ENCODE measurements at regions not wholly inside any gene's neighbourhood (a gene's known extent, or its start where the extent isn't known, plus 50 kb on each side); places are given as distances from the start of the nearest gene placed in this dataset.

DNA sequence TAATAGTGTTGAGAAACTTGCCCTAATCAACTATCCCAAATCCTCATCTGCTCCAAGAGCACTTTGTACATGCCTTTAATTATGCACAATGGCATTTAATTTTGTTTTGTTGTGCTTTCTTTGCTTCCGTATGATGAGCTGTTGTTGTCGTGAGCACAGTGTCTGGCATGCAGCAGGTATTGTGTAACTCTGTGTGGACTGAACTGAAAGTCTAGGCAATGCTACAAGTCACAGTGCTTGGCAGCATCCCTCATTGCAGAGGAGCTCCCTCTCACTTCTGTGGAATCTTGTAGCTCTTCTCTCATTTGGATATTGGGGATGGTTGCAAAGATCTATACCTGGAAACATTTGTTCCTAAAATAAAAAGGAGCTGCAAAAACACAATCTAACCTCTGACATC, 502.2 kb upstream of the CA10 start:
- intact Hi-C loops (cut with DNase I, micrococcal nuclease) = no loop called here
- Histone ChIP-seq H3K9me3 (ENCODE audit: control insufficient read depth in 1 of 2, insufficient read depth in 1 of 2, low read length in 2 of 2) (no peaks in the 10 kb centered on the region), H3K4me3 (ENCODE audit: low read length) (no peak overlapping the region), H3K27me3 (ENCODE audit: control insufficient read depth in 1 of 2, insufficient read depth in 2 of 2, low read length in 2 of 2) (no peaks in the 10 kb centered on the region), H3K36me3 (ENCODE audit: insufficient read depth, low read length) (no peaks in the 10 kb centered on the region), H3K27ac (ENCODE audit: low read depth in 1 of 2, low read length in 2 of 2) (no peak overlapping the region), H3K4me1 (ENCODE audit: insufficient read depth, low read length) (no peaks in the 10 kb centered on the region)
- TF ChIP-seq, protein P1, sequence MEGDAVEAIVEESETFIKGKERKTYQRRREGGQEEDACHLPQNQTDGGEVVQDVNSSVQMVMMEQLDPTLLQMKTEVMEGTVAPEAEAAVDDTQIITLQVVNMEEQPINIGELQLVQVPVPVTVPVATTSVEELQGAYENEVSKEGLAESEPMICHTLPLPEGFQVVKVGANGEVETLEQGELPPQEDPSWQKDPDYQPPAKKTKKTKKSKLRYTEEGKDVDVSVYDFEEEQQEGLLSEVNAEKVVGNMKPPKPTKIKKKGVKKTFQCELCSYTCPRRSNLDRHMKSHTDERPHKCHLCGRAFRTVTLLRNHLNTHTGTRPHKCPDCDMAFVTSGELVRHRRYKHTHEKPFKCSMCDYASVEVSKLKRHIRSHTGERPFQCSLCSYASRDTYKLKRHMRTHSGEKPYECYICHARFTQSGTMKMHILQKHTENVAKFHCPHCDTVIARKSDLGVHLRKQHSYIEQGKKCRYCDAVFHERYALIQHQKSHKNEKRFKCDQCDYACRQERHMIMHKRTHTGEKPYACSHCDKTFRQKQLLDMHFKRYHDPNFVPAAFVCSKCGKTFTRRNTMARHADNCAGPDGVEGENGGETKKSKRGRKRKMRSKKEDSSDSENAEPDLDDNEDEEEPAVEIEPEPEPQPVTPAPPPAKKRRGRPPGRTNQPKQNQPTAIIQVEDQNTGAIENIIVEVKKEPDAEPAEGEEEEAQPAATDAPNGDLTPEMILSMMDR (IDR thresholded peaks at IDR 0.05) = no peak
- Mint-ChIP-seq H3K9me3 (no peaks in the 10 kb centered on the region), H3K27ac (no peak overlapping the region), H3K27me3 (no peaks in the 10 kb centered on the region), H3K4me1 (ENCODE audit: low read depth) (no peaks in the 10 kb centered on the region), H3K4me3 (no peak overlapping the region), H3K36me3 (ENCODE audit: low read depth) (no peaks in the 10 kb centered on the region)
- DNase-seq (no peak), ATAC-seq (ENCODE audit: poor library complexity) (no peak)
- CTCF ChIA-PET = no interaction called here
- POLR2A ChIA-PET = no interaction called here

DNA sequence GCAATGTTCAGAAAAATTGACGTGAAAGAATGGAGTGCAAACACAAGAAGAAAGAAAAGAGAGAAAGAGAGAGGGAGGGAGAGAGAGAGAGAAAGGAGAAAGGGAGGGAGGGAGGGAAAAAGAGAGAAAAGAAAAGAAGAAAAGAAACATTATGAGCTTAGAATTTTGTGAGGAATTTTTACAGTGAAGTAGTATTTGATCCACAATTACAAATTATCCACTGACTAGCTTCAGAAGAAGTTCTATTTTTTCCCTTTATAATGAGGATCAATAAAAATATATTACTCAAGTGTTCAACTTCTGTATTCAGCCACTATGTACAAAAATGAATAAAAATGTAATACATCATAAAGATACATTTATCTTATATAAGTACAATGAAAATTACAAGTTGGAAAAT, 494.5 kb upstream of the CA10 start:
- Histone ChIP-seq H3K27ac (ENCODE audit: low read depth in 1 of 2, low read length in 2 of 2) (no peak overlapping the region), H3K4me1 (ENCODE audit: insufficient read depth, low read length) (no peaks in the 10 kb centered on the region), H3K27me3 (ENCODE audit: control insufficient read depth in 1 of 2, insufficient read depth in 2 of 2, low read length in 2 of 2) (no peaks in the 10 kb centered on the region), H3K9me3 (ENCODE audit: control insufficient read depth in 1 of 2, insufficient read depth in 1 of 2, low read length in 2 of 2) (no peaks in the 10 kb centered on the region), H3K36me3 (ENCODE audit: insufficient read depth, low read length) (no peaks in the 10 kb centered on the region), H3K4me3 (ENCODE audit: low read length) (no peak overlapping the region)
- intact Hi-C loops (cut with DNase I, micrococcal nuclease) = no loop called here
- ChIA-PET CTCF (no interaction called here), POLR2A (no interaction called here)
- Mint-ChIP-seq H3K4me1 (ENCODE audit: low read depth) (no peaks in the 10 kb centered on the region), H3K4me3 (no peak overlapping the region), H3K27ac (no peak overlapping the region), H3K9me3 (peaks cover 5% of the 10 kb centered on the region), H3K27me3 (no peaks in the 10 kb centered on the region), H3K36me3 (ENCODE audit: low read depth) (no peaks in the 10 kb centered on the region)
- DNase-seq (no peak), ATAC-seq (ENCODE audit: poor library complexity) (no peak)
- TF ChIP-seq, protein P1 (IDR thresholded peaks at IDR 0.05) = no peak

DNA sequence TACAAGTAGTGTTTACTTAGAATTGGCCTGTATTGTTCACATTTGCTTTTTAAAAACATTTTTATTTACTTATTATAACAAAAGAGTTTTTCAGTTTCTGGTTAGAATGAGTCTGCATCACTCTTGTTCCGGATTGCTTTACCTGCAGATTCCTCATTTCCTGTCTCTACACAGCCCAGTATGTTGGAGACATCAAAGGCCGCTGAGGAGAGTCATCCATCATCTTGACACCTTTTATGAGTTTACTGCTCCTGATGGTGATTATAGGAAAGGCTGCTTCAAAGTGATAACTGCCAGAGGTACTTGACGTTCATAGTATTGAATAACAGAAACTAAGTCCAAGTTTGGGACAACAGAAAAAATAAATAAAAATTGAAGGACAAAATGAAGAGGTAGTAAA, 490.5 kb upstream of the CA10 start:
- no peaks in the 10 kb centered on the region for H3K9me3 ChIP-seq (ENCODE audit: control insufficient read depth in 1 of 2, insufficient read depth in 1 of 2, low read length in 2 of 2)
- intact Hi-C loops (cut with DNase I, micrococcal nuclease) = no loop called here
- H3K27me3 ChIP-seq (ENCODE audit: control insufficient read depth in 1 of 2, insufficient read depth in 2 of 2, low read length in 2 of 2) = no peaks in the 10 kb centered on the region
- DNase-seq = no peak
- TF ChIP-seq, protein P1 (IDR thresholded peaks at IDR 0.05) = no peak
- no peak overlapping the region for H3K27ac ChIP-seq (ENCODE audit: low read depth in 1 of 2, low read length in 2 of 2)
- Mint-ChIP-seq H3K4me3 (no peak overlapping the region), H3K27me3 (no peaks in the 10 kb centered on the region), H3K4me1 (ENCODE audit: low read depth) (no peaks in the 10 kb centered on the region), H3K9me3 (peaks cover 2% of the 10 kb centered on the region), H3K36me3 (ENCODE audit: low read depth) (no peaks in the 10 kb centered on the region), H3K27ac (no peak overlapping the region)
- ATAC-seq (ENCODE audit: poor library complexity) = no peak
- CTCF ChIA-PET = no interaction called here
- H3K4me3 ChIP-seq (ENCODE audit: low read length) = no peak overlapping the region
- H3K36me3 ChIP-seq (ENCODE audit: insufficient read depth, low read length) = no peaks in the 10 kb centered on the region
- POLR2A ChIA-PET = no interaction called here
- no peaks in the 10 kb centered on the region for H3K4me1 ChIP-seq (ENCODE audit: insufficient read depth, low read length)
